GM12891 (cell line): ENCODE measurements at regions not wholly inside any gene's neighbourhood (a gene's known extent, or its start where the extent isn't known, plus 50 kb on each side); places are given as distances from the start of the nearest gene placed in this dataset.

Experiments
- PAX5 ChIP-seq: IDR thresholded peaks from 2 replicates; pipeline ENCODE4 v1.6.1; 2011; ENCODE audit warnings: low read length, moderate library complexity, mild to moderate bottlenecking; ENCODE audit not compliant: insufficient read depth, severe bottlenecking
- POLR2A ChIP-seq: IDR thresholded peaks from 2 replicates; pipeline ENCODE4 v1.6.1; 2011; ENCODE audit warnings: low read depth, low read length, control low read depth
- POLR2AphosphoS5 ChIP-seq: IDR thresholded peaks from 2 replicates; pipeline ENCODE4 v1.6.1; 2011; ENCODE audit warnings: low read depth, low read length, control low read depth
- POU2F2 ChIP-seq: IDR thresholded peaks from 2 replicates; pipeline ENCODE4 v1.6.1; 2011; ENCODE audit warnings: low read depth, mild to moderate bottlenecking, control low read depth, low read length, moderate library complexity
- SPI1 ChIP-seq: IDR thresholded peaks from 2 replicates; pipeline ENCODE4 v1.6.1; 2011; ENCODE audit warnings: low read depth, low read length, control low read depth
- TAF1 ChIP-seq: IDR thresholded peaks from 2 replicates; pipeline ENCODE4 v1.6.1; 2011; ENCODE audit warnings: low read depth, low read length, control low read depth

DNA sequence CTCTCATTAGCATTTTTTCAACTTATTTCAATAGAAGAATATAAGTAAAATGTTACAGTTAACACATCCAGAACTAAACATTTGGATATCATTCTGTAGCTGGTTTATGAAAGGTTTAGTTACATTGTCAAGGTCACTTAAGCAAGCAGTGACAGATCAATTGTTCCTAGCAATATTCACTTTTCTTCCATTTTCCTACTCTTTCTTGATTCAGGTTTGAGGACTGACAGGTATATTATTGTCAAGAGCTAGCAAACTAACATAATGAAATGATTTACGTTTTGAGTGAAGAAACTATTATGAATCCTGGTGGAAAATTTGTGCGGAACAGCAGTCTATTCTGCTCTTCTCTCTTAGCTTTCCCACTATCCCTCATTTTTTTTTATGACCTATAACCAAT, 220.4 kb upstream of the ADGRL4 start:
- TF ChIP-seq POLR2A: no peak
- no peak for TF ChIP-seq POLR2AphosphoS5
- TF ChIP-seq TAF1: no peak
- no peak for TF ChIP-seq PAX5
- TF ChIP-seq SPI1: no peak
- TF ChIP-seq POU2F2: no peak
